ENCODE measurements at regions not wholly inside any gene's neighbourhood (a gene's known extent, or its start where the extent isn't known, plus 50 kb on each side); places are given as distances from the start of the nearest gene placed in this dataset.
A peak's percentile ranks its signal among the peaks of the same experiment; 100 is the strongest.
"Not testable (repeated sequence)": the region's sequence is repeated elsewhere in the genome, so short reads cannot be mapped to it uniquely, and the experiment has no call there.

DNA sequence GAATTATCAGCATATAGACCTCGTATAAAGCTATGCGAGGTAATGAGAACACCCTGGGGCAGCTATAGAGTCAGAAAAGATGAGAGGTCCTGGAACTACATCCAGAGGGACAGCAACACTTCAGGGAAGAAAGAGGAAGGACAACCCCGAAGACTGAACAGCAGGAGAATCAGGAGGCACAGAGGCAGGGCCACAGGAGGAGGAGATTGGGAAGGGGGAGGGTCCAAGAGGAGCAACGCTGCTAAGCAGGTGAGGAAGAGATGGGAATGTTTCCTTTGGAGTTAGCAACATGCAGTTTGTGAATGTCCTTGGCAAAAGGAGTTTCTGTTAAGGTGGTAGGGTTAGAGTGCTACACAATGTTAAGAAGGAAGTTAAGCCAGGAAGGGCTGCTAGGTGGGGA is 79.5 kb upstream of the OLIG3 start:
- whole genome bisulfite sequencing, 2 donors (ENCODE audit: low coverage in 1 of 2): 69 to 70% methylated on average over 3 to 4 of the region's 4 CpGs
- no peak for ATAC-seq
- Histone ChIP-seq H3K4me1 (peaks cover 0 to 30% (median 0%) of the 10 kb centered on the region in 3 donors), H3K36me3 (no peaks in the 10 kb centered on the region), H3K4me3 (no peak overlapping the region), H3K9me3 (no peaks in the 10 kb centered on the region), H3K27ac (no peak overlapping the region), H3K27me3 (no peaks in the 10 kb centered on the region)
- TF ChIP-seq POLR2A (IDR thresholded peaks at IDR 0.05) (no peak), POLR2AphosphoS5 (IDR thresholded peaks at IDR 0.05) (no peak), EP300 (IDR thresholded peaks at IDR 0.05) (no peak)
- TF ChIP-seq, protein P1, sequence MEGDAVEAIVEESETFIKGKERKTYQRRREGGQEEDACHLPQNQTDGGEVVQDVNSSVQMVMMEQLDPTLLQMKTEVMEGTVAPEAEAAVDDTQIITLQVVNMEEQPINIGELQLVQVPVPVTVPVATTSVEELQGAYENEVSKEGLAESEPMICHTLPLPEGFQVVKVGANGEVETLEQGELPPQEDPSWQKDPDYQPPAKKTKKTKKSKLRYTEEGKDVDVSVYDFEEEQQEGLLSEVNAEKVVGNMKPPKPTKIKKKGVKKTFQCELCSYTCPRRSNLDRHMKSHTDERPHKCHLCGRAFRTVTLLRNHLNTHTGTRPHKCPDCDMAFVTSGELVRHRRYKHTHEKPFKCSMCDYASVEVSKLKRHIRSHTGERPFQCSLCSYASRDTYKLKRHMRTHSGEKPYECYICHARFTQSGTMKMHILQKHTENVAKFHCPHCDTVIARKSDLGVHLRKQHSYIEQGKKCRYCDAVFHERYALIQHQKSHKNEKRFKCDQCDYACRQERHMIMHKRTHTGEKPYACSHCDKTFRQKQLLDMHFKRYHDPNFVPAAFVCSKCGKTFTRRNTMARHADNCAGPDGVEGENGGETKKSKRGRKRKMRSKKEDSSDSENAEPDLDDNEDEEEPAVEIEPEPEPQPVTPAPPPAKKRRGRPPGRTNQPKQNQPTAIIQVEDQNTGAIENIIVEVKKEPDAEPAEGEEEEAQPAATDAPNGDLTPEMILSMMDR (IDR thresholded peaks at IDR 0.05): no peak

DNA sequence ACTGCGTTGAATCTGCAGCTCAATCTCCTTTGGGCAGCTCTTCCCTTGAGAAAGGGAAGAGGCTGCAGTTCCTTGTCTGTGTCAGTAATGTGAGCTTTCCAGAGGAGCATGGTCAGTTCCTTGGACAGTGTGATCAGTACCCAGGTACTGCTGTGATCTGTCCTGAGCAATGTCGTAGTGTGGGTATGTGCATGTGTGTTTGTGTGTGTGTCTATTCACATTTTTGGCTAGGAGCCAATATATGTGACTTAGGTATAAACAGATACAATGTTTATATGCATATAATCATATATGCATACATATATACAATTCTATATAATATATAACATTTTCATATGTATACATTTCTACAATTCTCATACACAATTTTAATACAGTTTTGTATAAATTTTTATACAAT is 85.4 kb upstream of the OLIG3 start:
- TF ChIP-seq EP300 (IDR thresholded peaks at IDR 0.05) (no peak), POLR2AphosphoS5 (IDR thresholded peaks at IDR 0.05) (no peak), POLR2A (IDR thresholded peaks at IDR 0.05) (no peak)
- TF ChIP-seq, protein P1 (IDR thresholded peaks at IDR 0.05): no peak
- H3K4me3 ChIP-seq: no peak overlapping the region
- H3K27me3 ChIP-seq: no peaks in the 10 kb centered on the region
- no peak for ATAC-seq
- H3K27ac ChIP-seq: peak overlapping the region; percentile 3 to 72 (median 52)
- H3K36me3 ChIP-seq: no peaks in the 10 kb centered on the region
- H3K9me3 ChIP-seq: no peaks in the 10 kb centered on the region
- H3K4me1 ChIP-seq: peaks cover 0 to 63% (median 13%) of the 10 kb centered on the region in 3 donors
- 43 to 55% methylated on average over 2 of the region's 2 CpGs for WGBS, 2 donors (ENCODE audit: low coverage in 1 of 2)

DNA sequence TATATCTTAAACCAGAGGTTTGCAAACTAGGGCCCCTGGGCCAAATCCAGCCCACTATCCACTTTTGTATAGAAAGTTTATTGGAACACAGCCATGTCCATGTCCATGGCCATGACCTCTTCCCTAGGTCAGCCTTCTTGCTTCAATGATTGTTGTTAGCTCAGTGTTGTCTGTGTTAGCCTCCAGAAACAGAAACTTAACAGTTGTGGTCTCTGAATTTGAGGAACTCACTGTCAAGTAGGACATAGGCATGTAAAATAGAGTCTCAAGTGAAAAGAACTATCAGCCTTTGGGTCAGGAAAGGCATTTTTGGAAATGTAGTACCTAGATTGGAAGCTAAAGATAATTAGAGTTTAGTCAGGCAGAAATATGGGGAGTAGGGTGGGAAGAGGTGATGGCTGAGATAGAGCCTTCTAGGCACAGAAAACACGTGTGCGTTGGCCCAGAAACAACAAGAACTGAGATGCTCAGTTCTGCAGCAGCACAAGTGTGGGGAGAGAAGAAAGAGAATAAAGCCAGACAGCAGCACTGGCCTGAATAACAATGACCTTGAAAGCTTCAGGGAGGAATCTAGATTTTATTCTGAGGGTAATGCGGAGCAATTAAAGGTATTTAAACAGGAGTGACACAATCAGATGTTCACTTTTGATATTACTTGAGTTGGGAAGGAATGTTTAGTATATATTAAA is 87.0 kb upstream of the OLIG3 start:
- no peak for TF ChIP-seq EP300 (IDR thresholded peaks at IDR 0.05)
- TF ChIP-seq, protein P1 (IDR thresholded peaks at IDR 0.05): no peak
- no peak for TF ChIP-seq POLR2A (IDR thresholded peaks at IDR 0.05)
- no peak for TF ChIP-seq POLR2AphosphoS5 (IDR thresholded peaks at IDR 0.05)
- Histone ChIP-seq H3K36me3 (no peaks in the 10 kb centered on the region), H3K27ac (peak overlapping the region; percentile 60 to 77 (median 68)), H3K27me3 (no peaks in the 10 kb centered on the region), H3K4me3 (no peak overlapping the region), H3K9me3 (peaks cover 0 to 9% (median 0%) of the 10 kb centered on the region in 3 donors), H3K4me1 (peaks cover 0 to 63% (median 13%) of the 10 kb centered on the region in 3 donors)
- WGBS, 2 donors (ENCODE audit: low coverage in 1 of 2): 39 to 63% methylated on average over 2 to 3 of the region's 3 CpGs
- no peak for ATAC-seq

DNA sequence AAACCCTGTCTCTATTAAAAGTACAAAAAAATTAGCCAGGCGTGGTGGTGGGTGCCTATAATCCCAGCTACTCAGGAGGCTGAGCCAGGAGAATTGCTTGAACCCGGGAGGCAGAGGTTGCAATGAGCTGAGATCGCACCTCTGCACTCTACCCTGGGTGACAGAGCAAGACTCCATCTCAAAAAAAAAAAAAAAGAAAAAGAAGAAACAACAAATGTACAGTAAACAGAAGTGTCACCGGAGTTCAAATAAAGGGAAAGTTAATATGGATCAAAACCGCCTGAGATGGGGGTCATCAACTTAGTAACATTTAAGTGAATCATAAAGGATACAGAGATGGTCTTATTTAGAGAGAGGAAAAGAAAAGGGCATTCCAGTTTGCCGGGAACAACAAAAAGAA is 89.3 kb upstream of the OLIG3 start:
- not testable (repeated sequence) for H3K36me3 ChIP-seq, H3K9me3 ChIP-seq, H3K27me3 ChIP-seq, ATAC-seq, H3K4me3 ChIP-seq
- WGBS, 2 donors (ENCODE audit: low coverage in 1 of 2): 83 to 100% methylated on average over 1 to 3 of the region's 6 CpGs
- Histone ChIP-seq H3K4me1 (peaks cover 0 to 49% (median 13%) of the 10 kb centered on the region in 3 donors), H3K27ac (peak overlapping the region in 2 of 4 donors; percentile 64 to 72)

DNA sequence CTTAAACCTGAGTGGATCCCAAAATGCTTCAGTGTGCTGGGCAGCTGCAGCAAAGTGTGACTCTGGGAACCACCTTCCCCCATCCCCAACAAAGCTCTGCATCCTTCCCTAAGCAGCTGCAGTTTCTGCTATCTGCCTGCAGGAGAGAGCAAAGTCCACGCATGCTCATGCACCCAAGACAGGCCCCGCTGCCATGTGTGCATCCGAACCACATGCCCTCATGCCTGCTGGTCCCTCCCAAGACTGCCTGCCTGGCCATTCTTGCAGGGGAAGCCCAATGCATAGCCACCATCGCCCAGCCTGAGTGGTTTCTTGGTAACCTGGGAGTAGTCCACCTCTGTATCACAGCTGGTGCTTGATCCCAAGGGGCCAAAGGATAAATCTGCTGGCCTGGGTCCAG is 94.3 kb upstream of the OLIG3 start:
- H3K27ac ChIP-seq: no peak overlapping the region
- no peaks in the 10 kb centered on the region for H3K4me1 ChIP-seq
- TF ChIP-seq POLR2A (IDR thresholded peaks at IDR 0.05): no peak
- TF ChIP-seq EP300 (IDR thresholded peaks at IDR 0.05): no peak
- no peak for TF ChIP-seq POLR2AphosphoS5 (IDR thresholded peaks at IDR 0.05)
- TF ChIP-seq, protein P1 (IDR thresholded peaks at IDR 0.05): no peak
- WGBS, 2 donors (ENCODE audit: low coverage in 1 of 2): 60 to 63% methylated on average over 1 to 3 of the region's 4 CpGs
- no peak overlapping the region for H3K4me3 ChIP-seq
- H3K36me3 ChIP-seq: no peaks in the 10 kb centered on the region
- no peak for ATAC-seq
- H3K27me3 ChIP-seq: no peaks in the 10 kb centered on the region
- peaks cover 0 to 14% (median 0%) of the 10 kb centered on the region in 3 donors for H3K9me3 ChIP-seq

Data from gastroesophageal sphincter (tissue), 4 donors.